HG03439 (cell line): ENCODE measurements at regions not wholly inside any gene's neighbourhood (a gene's known extent, or its start where the extent isn't known, plus 50 kb on each side); places are given as distances from the start of the nearest gene placed in this dataset.

Source experiments
- ATAC-seq: cut with Tn5 transposase; IDR thresholded peaks from one replicate; pipeline ENCODE4 v1.9.1; 2021; ENCODE audit warnings: mild to moderate bottlenecking, moderate library complexity; ENCODE audit not compliant: unreplicated experiment

DNA sequence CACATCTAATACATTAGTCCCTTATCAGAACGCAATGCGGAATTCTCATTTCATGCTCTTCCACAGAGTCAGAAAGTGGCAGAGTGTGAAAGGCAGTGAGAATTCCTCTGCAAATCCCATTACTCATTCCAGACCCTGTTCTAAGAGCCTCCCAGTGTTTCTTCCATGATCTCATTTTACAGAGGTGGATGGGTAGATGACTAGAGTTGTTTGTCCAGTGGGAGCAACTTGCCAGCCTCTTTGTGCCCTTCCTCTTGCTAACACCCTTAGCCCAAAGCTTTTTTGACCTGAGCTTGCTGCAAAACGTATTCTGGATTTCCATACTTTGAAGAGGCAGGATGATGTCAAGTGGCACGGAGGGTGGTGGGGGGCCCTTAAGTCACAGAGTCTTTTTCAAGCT is 467.7 kb upstream of the RGPD4 start:
- no peak for ATAC-seq

DNA sequence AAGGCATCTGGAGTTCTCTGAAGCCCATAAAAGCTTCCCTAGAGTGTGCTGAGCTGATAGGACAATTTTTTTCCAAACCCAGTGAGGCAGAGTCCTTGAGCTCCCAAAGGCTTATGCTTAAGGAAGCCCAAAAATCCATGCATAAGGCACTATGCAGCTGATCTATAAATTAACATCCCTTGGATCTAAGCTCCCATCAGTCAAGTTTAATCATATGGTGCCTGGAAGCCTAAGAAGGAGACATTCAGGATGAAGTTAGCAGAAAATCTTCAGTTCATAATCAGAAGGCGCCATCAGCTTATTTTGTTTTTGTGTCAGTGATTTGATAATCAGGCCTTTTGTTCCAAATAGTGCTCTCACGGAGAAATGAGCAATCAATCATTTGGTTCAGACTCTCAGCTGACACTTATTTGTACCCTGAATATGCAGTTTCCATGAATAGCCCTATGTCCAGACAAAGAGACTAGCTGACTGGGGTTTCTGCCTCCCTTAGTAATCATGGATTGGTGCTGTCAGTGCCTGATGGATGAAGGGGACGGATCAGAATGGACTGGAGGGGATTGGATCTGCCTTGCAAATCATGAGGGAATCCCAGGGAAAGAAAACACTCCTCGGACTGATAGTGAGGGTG is 464.8 kb upstream of the RGPD4 start:
- ATAC-seq, result no peak

DNA sequence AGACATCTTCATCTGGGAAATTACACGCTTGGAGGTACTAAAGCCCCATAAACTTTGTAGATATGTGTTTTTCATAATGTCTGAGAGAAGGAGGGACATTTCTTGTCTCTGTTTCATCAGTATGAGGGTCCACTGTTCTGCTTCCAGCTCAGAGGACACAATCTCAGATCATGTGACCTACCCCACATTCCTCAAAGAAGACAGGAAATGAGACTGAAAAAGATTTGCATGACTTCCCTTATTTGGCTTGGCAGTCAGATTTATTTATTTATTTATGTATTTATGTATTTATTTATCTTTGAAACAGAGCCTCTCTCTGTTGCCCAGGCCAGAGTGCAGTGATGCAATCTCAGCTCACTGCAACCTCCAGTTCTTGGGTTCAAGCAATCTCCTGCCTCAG is 463.7 kb upstream of the RGPD4 start:
- no peak for ATAC-seq

DNA sequence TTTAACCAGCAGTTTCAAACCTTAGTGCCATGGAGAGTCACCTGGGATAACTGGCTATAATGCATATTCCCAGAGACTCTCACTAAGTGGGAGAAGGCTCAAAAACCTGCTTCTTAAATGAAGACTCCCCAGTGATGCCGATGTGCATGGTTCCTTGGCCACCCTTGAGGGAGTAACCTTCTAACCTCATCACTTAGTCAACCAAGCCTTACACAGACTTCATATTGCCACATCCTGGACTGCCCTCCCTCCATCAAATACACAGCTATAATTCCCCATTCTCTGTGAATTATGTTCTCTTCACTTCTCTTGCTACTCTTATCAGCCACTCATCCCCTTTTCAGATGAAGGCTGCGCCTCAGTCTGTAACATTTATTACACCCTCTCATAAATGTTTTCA is 462.9 kb upstream of the RGPD4 start:
- ATAC-seq, result no peak

DNA sequence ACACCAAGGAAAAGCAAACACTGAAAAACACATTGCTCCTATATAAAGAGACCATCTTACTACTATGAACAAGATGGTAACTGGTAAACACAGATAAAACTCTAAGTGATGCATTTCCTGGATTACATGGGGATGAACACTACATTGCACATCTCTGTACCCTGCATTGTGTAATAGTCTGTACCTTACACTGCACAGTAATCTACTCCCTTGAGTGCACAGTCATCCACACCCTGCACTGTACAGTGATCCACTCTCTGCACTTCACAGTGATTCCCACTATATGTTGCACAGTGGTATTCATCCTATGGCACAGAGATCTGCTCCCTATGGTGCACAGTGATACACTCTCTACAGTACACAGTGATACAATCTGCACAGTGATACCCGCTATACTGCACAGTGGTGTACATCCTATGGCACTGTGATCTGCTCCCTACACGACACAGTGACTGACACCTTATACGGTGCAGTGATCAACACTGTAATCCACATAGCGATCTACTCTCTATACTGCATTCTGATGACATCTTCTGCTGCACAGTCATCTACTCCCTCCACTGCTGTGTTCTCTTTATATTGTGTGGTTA is 462.2 kb upstream of the RGPD4 start:
- no peak for ATAC-seq

DNA sequence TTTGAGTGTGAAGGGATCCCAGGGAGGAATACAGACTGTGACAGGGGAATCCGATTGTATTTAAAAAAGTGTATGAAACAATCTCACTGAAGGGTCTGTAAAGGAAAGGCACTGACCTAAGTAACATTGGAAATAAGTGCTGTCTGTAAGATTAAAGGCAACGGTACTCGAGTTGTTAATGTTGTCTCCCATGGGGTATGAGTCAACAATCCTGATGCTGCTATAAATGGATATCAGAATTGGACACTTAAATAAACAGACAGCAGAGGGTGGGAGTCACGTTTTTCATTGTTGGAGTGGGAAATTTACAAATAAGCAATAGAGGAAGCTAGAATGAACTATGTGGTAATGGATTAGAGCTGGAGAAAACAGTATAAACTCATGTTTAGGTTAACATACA is 452.4 kb upstream of the RGPD4 start:
- ATAC-seq, result no peak

DNA sequence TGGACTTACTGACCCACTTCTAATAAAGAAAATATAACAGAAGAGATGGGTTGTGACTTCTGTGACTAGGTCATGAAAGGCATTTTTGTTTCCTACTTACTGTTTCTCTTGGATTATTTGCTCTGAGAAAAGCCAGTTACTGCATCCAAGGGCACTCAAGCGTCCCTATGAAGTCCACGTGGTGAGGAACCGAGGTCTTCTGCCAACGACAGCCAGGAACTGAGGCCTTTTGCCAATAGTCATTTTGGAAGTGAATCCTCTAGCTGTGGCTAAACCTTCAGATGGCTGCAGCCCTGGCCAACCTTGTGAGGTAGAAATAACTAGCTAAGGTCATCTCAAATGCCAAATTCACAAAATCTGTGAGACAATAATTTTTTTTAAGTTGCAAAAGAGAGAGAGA is 449.8 kb upstream of the RGPD4 start:
- ATAC-seq, result no peak

DNA sequence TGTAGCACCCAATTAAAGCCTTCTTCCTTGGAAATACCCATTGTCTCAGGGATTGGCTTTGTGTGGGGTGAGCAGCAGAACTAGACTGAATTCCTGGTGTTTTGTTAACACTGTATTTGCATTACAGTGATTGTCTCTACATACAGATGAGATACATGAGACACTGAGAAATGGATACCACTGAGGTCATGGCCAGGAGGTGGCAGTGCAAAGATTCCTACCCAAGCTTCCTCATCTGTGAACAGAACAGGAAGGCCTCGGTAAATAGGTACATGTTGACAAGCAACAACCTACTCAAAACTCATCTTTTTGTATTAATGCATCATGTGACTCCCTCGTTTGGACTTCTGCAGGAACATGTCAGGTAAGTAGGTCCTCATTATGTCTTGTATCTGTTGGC is 445.8 kb upstream of the RGPD4 start:
- ATAC-seq, result no peak

DNA sequence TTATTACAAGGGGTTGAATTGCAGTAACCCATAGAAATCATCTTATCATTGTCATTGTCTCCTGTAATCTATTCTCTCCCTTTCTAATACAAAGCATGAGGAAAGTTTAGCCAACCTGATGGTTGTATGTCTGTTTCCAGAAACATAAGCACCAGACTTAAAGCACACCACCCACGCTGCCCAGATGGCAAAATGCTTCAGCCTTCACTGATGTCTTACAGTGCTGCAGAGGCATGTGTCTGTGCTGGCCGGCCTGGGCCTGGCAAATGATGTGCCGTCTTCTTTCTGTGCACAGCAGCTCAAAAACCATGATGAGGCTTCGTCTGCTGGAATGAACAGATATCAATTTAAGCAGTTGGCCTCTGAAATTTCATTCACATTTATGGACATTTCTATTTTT is 443.0 kb upstream of the RGPD4 start:
- no peak for ATAC-seq

DNA sequence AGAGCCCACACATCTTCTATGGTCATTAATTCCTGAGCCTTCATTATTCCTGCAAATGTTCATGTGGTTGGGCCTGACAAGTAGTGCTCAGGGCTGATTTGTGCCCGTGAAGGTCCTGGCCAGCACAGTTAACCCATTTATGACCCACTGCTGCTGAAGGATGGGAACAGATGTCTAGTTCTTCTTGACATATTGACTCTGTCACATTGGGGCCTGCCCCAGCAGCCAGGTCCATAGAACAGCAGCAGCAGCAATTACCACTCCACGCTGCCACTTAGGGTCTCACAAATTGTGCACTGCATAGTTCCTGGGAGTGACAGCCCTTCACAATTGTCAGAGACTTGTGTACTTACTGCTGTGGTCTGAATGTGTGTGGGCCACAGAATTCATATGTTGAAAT is 442.3 kb upstream of the RGPD4 start:
- no peak for ATAC-seq

DNA sequence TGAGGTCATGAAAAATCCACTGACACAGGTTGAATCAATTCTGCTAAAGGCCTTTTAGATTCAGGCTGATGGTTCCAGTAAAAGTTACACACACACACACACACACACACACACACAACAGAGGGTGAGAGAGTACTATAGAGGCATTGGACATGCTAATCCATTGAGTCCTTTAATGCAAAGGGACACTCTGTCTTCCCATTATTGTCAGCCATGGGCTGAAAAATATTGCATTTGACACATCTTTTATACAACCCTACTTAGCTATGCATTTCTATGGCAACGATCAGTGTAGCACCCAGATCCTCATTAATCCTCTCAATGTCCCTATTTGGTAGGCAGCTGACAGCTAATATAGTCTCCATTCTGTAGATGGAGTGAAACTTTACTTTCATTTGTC is 440.8 kb upstream of the RGPD4 start:
- ATAC-seq, result no peak

DNA sequence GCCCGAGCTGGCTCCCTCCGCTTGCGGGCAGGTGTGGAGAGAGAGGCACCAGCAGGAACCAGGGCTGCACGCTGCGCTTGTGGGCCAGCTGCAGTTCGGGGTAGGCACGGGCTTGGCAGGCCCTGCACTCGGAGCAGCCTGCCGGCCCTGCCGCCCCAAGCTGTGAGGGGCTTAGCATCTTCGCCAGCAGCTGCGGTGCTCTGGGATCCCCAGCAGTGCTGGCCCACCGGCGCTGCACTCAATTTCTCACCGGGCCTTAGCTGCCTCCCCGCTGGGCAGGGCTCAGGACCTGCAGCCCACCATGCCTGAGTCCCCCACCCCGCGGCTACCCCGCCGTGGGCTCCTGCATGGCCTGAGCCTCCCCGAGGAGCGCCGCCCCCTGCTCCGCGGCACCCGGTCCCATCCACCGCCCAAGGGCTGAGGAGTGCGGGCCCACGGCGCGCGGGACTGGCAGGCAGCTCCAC is 434.4 kb upstream of the RGPD4 start:
- ATAC-seq, result no peak

DNA sequence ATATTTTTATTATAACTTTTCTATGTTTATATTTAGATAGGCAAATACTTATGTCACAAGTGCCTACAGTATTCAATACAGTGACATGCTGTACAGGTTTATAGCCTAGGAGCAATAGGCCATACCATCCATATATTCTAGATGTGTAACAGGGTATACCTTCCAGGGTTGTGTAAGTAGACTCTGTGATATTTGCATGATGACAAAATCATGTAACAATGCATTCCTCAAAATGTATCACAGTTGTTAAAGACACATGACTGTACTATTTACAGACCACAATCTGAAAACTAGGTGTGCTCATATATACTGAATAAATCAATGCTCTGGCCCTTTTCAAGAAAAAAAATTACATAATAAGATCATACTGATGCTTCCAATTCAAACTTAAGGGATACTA is 433.2 kb upstream of the RGPD4 start:
- ATAC-seq, result no peak

DNA sequence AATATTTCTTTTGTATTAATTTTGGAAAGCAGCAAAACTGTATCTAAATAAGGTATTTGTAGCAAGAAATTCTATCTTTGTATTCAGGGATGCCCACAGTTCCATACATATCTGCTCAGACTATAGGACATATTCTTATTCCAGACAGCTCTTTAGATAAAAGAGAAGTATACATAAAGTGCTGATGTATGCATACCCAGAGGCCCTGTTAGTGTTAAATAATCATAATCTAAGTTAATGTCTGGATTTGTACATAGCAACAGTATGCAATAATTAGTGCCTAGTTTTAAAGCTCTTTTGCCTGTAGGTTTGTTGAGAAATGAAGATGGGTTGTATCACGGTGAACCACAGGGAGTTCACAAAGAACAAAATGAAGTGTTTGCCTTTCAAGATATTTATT is 428.0 kb upstream of the RGPD4 start:
- ATAC-seq, result no peak

DNA sequence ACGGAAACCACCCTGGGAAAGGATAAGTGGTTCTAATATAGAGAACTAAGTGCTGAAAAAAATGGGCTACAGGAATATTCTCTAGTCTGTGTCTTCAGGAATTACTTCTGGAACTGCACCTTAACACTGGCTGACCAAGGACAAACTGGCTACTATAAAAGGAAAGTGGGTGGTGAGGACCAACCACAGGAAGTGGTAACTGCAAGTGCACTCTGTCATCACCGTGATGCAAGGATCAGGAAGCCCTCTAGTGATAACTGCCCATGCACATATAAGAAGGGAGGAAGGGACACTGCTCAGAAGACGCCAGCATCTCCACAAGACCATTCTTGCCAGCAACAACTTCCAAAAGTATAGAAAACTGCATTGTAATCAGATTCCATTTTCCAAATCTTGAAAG is 424.4 kb upstream of the RGPD4 start:
- no peak for ATAC-seq

DNA sequence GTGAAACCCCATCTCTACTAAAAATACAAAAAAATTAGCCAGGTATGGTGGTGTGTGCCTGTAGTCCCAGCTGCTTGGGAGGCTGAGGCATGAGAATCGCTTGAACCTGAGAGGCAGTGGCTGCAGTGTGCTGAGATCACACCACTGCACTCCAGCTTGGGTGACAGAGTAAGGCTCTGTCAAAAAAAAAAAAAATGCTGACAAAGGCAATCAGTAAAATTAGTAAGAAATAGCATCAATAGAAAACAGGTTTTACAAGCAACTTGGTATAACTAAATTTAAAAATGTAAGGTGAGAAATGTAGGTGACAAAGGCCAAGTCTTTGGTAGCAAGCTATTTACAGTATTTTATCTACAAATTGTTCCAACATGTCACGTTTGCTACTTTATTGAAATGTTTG is 421.4 kb upstream of the RGPD4 start:
- no peak for ATAC-seq

DNA sequence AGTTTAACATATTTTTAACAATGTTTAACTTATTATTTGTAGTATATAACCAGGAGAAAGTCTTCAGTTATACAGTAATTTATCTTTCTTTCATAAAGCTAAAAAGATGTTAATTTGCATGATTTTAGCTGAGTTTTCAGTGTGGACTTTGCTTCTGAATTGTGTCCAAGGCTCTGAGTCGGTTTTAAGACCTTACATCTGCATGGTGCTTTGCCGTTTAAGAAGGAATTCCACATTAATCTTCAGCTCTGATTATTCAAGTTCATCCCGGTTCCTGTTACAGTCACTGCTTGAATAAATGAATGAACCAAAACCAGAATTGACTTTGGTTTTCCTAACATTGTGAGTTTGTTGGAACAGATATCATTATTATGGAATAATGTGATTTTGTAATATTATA is 419.7 kb upstream of the RGPD4 start:
- ATAC-seq, result no peak

DNA sequence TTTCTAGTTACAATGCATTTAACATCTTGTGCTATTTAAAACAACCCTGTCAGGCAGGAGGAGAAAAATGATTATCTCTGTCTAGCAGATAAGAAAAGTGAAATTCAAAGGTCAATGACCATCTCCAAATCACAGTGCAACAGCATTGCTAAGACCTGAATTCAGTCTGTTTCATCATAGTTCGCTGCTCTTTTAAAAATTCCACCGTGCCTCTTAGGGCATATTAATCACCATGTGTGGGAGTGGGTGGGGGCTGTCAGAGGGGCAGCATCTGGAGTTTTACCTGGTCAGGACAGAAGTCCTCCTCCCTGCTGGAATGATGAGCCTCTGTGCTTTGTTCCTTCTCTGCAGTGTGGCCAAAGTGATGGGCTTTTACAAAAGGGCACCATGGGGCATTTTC is 418.7 kb upstream of the RGPD4 start:
- no peak for ATAC-seq

DNA sequence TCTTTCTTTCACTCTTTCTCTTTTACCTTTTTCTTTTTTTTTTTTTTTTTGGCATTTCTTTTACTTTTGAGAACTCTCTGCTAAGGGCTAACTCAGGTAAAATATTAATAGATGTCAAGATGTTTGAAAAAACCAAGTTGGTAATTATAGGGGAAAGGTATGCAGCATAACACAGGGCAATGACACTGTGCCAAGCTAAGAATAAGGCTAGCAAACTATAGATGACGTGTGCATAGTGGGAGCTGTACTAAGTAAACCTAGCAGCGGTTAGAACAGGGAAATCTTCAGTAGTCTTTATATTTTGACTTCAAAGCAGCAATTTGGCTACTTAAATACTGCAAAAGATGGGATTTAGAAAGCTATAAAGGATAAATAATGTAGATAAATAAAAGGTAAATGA is 415.4 kb upstream of the RGPD4 start:
- ATAC-seq, result no peak

DNA sequence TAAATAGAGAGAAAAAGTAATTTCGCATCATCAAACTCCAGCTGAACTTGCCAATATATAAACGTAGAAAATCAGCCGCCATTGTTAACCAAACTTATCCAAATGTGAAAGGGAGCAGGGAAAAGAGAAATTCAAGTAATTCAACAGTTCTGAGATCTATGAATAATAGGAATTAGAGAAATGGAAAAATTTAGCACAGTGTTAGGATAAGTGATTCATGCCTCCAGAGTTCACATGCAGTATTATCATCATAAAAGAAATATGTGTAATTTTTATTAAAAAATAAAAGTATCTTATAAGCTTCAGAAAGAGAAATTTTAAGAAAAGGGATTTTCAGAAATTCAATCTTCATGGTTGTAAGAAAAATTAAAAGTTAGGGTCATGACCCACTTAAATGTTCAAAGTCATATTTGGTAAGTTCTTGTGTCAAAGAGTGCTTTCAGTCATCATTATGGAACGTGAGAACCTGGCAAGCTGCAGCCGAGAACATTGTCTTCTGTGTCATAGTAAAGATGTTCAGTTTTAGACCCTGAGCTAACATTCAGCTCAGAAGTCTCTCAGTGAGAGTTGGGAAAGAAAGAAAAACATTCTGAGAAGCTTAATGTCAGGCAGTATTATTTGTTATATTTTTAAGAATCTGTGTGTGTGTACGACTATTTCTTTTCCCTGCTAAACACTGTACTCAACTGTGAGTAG is 414.3 kb upstream of the RGPD4 start:
- no peak for ATAC-seq

DNA sequence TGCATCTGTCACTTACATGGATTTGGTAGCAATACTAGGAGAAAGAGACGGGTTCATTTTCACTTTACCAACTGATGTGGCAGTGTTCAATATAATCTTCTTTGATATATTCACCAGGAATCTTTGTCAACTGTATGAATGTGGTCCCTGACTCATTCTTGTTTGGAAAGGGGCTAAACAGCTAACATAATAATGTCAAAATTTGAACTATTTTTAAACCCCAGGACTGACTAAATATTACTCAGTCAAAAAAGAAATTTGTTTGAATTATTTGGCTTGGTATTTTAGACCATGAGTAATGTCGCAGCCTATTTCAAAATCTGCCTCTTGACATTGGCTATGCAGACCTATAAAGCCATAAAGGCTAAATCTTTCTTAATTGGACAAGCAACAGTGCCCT is 413.7 kb upstream of the RGPD4 start:
- no peak for ATAC-seq

DNA sequence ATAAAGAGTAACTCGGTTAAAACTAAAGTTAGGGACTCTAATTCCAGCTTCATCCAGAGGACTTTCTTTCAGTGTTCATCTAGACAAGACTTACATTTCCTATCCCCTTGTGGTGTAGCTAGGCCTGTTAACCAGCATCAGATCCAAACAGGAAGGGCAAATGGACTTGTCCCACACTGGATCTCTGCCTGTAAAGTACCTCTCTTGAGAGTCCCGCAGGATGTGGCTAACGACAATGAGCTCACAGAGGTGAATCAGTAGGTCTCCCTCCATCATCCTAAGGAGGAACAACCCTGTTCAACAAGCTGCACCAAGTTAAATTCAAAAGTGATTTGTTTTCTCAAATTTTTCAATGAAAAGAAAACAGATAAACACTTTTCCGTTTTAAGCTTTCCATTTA is 412.3 kb upstream of the RGPD4 start:
- ATAC-seq, result no peak

DNA sequence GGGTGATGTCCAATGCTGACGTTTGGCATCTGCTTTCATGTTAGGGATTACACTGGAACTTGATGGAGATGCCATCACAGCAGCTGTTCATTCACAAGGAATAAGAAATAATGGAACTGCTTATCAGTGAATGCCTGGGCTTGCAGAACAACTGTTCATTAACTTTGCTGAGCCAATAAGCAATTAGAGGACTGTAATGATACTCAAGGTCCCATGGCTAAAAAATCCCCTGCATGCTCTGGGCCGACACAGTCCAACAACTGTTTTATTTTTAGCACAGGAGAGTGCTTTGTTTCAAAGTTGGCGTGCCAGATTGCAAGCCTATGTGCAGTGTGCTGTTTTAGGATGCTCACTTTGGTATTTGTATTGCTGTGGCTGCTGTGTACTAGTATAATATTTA is 408.0 kb upstream of the RGPD4 start:
- no peak for ATAC-seq
